Stomach (tissue), 8 donors: ENCODE measurements at regions not wholly inside any gene's neighbourhood (a gene's known extent, or its start where the extent isn't known, plus 50 kb on each side); places are given as distances from the start of the nearest gene placed in this dataset.
"Not testable (repeated sequence)": the region's sequence is repeated elsewhere in the genome, so short reads cannot be mapped to it uniquely, and the experiment has no call there.

Experiments used
- DNase-seq, 2 donors: peaks; one replicate each; pipeline versions ENCODE4 v3.0.0 to v3.0.0-alpha.2; 2013 to 2019
- H3K27ac ChIP-seq, 5 donors: fragments of 200-600 bp in 4 of 5; sonication (generic) in 4 of 5; one replicate each; pipeline ENCODE4 v1.5.1; 2013 to 2019; ENCODE audit warnings: mild to moderate bottlenecking in 1 of 5, moderate library complexity in 1 of 5
- H3K27me3 ChIP-seq, 3 donors: fragments of 200-600 bp; sonication (generic); one replicate each; pipeline ENCODE4 v1.5.1; 2017 to 2019; ENCODE audit warnings: mixed run types in 1 of 3
- H3K36me3 ChIP-seq, 4 donors: fragments of 200-600 bp; sonication (generic); 1 replicate in 3 of 4; 2 replicates in 1 of 4; pipeline ENCODE4 v1.5.1; 2016 to 2019
- H3K4me1 ChIP-seq, 4 donors: fragments of 200-600 bp; sonication (generic); one replicate each; pipeline ENCODE4 v1.5.1; 2016 to 2019
- H3K4me3 ChIP-seq, 4 donors: fragments of 200-600 bp; sonication (generic) in 3 of 4; one replicate each; pipeline ENCODE4 v1.5.1; 2016 to 2019; ENCODE audit warnings: mild to moderate bottlenecking in 1 of 4
- H3K9me3 ChIP-seq, 4 donors: fragments of 200-600 bp; sonication (generic); one replicate each; pipeline ENCODE4 v1.5.1; 2016 to 2019
- EP300 ChIP-seq: sonication (generic); formaldehyde crosslinking; IDR thresholded peaks from one replicate; pipeline ENCODE4 v1.6.1; 2017; ENCODE audit warnings: antibody characterized with exemption
- POLR2A ChIP-seq, 4 donors: fragments of 450-650 bp; IDR thresholded peaks; one replicate each; pipeline ENCODE4 v1.6.1; 2016; ENCODE audit warnings: antibody characterized with exemption in 4 of 4, control low read depth in 2 of 4, mild to moderate bottlenecking in 1 of 4, moderate library complexity in 1 of 4
- POLR2AphosphoS5 ChIP-seq, 3 donors: sonication (generic); formaldehyde crosslinking; IDR thresholded peaks; one replicate each; pipeline ENCODE4 v1.6.1; 2016; ENCODE audit warnings: antibody characterized with exemption in 3 of 3
- whole genome bisulfite sequencing, 5 donors: extraction: QIAGEN DNeasy Blood & Tissue Kit in 3 of 5; methylation state at CpG; one replicate each; pipeline versions ENCODE4 v1.1.5 to v1.1.7; 2013 to 2018; 5-methylcytosine and 5-hydroxymethylcytosine counted together
- intact Hi-C: fragments of 100-400 bp; cut with DNase I; formaldehyde crosslinking; loops from one replicate; pipeline ENCODE4 v1.15.1; 2023; ENCODE audit warnings: low total_unique reads
- TF ChIP-seq, protein P1 (sequence below), 7 experiments: fragments of 450-650 bp in 4 of 7; fragments of 200-600 bp in 3 of 7; sonication (generic) in 3 of 7; IDR thresholded peaks; one replicate each; pipeline ENCODE4 v1.5.1; 2016 to 2019; ENCODE audit warnings: antibody characterized with exemption in 7 of 7, control low read depth in 2 of 7, mild to moderate bottlenecking in 1 of 7
- donor health status: healthy with polysubstance abuse.
- donor health status: Bipolar disorder and iron deficiency.
- donor health status: healthy.

DNA sequence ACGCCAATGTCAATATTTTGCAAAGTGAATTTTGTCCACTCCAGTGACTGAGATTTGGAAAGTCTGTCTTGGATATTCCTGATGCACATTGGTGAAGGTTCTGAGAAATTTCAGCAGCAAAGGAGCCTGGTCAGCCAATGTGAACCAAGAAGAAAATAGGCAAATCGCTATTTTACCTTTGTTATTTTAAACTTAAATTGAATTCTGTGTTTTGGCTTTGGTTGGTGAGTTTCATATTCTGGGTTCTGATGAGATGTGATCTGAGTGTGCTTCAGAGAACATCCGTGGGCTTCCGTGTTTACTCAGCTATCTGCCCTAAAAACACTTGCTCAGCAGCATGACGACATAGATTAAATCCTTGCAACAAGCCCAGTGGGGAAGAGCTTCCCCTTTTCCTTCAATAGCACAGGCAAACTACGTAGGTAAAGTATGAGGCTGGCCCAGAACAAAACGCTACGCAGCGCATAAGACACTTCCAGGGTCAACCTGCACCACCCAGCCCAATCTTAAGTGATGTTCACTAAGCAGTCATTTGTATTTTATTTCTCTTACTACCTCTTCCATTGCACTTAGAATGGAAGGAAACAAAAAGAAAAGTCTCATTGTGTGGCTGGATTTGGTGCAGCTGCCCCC, 176.4 kb upstream of the KAZN start:
- Histone ChIP-seq H3K36me3 (no peaks in the 10 kb centered on the region), H3K27ac (no peak overlapping the region), H3K4me1 (no peaks in the 10 kb centered on the region), H3K9me3 (no peaks in the 10 kb centered on the region), H3K4me3 (no peak overlapping the region), H3K27me3 (peaks cover 0 to 6% (median 0%) of the 10 kb centered on the region in 3 donors)
- peak in 1 of 2 donors; percentile 19 for DNase-seq
- 73 to 85% (median 77%) methylated on average over 9 of the region's 9 CpGs for WGBS, 5 donors
- intact Hi-C loops, result no loop called here
- TF ChIP-seq POLR2A (IDR thresholded peaks at IDR 0.05) (no peak), POLR2AphosphoS5 (IDR thresholded peaks at IDR 0.05) (no peak), EP300 (no peak)
- TF ChIP-seq, protein P1, sequence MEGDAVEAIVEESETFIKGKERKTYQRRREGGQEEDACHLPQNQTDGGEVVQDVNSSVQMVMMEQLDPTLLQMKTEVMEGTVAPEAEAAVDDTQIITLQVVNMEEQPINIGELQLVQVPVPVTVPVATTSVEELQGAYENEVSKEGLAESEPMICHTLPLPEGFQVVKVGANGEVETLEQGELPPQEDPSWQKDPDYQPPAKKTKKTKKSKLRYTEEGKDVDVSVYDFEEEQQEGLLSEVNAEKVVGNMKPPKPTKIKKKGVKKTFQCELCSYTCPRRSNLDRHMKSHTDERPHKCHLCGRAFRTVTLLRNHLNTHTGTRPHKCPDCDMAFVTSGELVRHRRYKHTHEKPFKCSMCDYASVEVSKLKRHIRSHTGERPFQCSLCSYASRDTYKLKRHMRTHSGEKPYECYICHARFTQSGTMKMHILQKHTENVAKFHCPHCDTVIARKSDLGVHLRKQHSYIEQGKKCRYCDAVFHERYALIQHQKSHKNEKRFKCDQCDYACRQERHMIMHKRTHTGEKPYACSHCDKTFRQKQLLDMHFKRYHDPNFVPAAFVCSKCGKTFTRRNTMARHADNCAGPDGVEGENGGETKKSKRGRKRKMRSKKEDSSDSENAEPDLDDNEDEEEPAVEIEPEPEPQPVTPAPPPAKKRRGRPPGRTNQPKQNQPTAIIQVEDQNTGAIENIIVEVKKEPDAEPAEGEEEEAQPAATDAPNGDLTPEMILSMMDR (IDR thresholded peaks at IDR 0.05), result no peak

DNA sequence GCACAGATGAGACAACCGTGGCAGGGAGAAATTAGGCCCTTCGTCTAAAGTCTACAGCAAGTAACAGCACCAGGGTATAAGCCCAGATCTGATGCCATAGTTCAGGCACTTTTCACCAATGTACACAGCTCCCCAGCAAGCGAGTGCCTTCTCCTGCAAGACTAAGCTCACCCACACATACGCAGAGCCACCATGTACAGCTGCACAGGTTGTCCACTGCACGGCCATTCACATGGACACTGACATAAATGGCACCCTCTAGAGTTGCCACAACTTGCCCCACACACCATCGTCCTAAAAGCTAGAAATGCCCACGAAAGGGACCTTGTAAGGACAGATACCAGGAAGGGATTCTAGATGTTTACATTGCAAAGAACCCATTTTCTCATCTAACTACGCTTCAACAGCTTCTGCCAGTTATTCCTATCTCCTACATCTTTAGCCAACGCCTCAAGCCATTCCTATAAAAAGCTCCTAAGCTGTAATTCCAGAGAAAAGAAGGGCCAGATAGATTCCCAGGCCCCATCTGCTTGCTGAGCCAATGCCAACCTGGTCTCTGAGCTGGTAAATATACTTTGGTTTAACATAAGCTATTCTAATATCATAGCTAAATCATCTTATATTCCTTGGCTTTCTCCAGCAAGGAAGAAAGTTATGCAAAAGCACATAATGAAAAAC, 174.0 kb upstream of the KAZN start:
- WGBS, 5 donors, result 81 to 87% (median 85%) methylated on average over 9 of the region's 9 CpGs

DNA sequence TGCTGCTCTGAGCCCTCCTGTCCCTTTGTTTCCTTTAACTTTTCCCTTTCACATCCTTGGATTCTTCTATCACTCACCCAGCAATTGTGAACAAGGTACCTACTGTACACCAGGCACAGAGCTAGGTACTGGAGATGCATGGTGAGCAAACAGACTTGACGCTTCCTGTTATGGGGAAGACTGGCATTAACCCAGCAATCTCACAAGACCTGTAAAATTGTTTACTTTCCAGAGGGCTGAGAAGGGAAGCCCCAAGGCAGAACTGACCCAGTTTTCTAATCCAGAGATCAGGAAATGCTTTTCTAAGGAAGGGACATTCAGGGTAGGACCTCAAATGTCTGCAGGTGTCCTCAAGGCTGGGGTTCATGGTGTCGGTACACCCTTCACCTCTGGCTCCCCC, 171.6 kb upstream of the KAZN start:
- no peak overlapping the region for H3K4me3 ChIP-seq
- peaks cover 0 to 6% (median 0%) of the 10 kb centered on the region in 3 donors for H3K27me3 ChIP-seq
- 71 to 79% (median 75%) methylated on average over 2 of the region's 2 CpGs for WGBS, 5 donors
- H3K27ac ChIP-seq, result no peak overlapping the region
- intact Hi-C loops, result no loop called here
- H3K4me1 ChIP-seq, result no peaks in the 10 kb centered on the region
- no peaks in the 10 kb centered on the region for H3K36me3 ChIP-seq
- TF ChIP-seq POLR2A (IDR thresholded peaks at IDR 0.05), result no peak
- no peak for TF ChIP-seq POLR2AphosphoS5 (IDR thresholded peaks at IDR 0.05)
- no peak for TF ChIP-seq EP300
- TF ChIP-seq, protein P1 (IDR thresholded peaks at IDR 0.05), result no peak
- no peaks in the 10 kb centered on the region for H3K9me3 ChIP-seq
- no peak for DNase-seq

More for the DNA sequence above, 174.0 kb upstream of the KAZN start:
- no peak for TF ChIP-seq POLR2A (IDR thresholded peaks at IDR 0.05)
- no peak for TF ChIP-seq EP300
- TF ChIP-seq, protein P1 (IDR thresholded peaks at IDR 0.05), result no peak
- TF ChIP-seq POLR2AphosphoS5 (IDR thresholded peaks at IDR 0.05), result no peak
- Histone ChIP-seq H3K4me1 (no peaks in the 10 kb centered on the region), H3K27ac (no peak overlapping the region), H3K9me3 (no peaks in the 10 kb centered on the region), H3K27me3 (peaks cover 0 to 6% (median 0%) of the 10 kb centered on the region in 3 donors), H3K4me3 (no peak overlapping the region), H3K36me3 (no peaks in the 10 kb centered on the region)
- intact Hi-C loops, result no loop called here
- DNase-seq, result no peak

DNA sequence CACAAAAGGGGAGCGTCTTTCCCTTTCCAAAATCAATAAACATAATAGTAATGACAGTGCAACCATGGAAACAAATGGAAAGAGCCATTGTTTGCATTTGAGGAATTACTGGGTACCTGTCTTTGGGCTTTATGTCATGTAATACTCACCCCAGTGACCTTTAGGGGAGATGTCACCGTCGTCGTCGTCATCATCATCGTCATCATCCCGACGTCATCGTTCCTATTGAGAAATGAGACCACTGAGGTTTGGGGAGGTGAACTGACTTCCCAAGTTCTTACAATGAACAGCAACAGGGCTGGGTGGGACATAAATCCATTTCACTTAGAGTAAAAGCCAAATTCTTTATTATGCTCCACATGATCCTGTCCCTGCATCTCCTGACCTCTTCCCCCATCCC, 168.9 kb upstream of the KAZN start:
- 84 to 93% (median 88%) methylated on average over 9 of the region's 9 CpGs for WGBS, 5 donors
- Histone ChIP-seq H3K36me3 (no peaks in the 10 kb centered on the region), H3K27ac (no peak overlapping the region), H3K9me3 (no peaks in the 10 kb centered on the region), H3K4me1 (no peaks in the 10 kb centered on the region), H3K27me3 (no peaks in the 10 kb centered on the region), H3K4me3 (no peak overlapping the region)
- DNase-seq, result no peak
- TF ChIP-seq POLR2A (IDR thresholded peaks at IDR 0.05) (no peak), POLR2AphosphoS5 (IDR thresholded peaks at IDR 0.05) (no peak), EP300 (no peak)
- TF ChIP-seq, protein P1 (IDR thresholded peaks at IDR 0.05), result no peak
- intact Hi-C loops, result no loop called here

DNA sequence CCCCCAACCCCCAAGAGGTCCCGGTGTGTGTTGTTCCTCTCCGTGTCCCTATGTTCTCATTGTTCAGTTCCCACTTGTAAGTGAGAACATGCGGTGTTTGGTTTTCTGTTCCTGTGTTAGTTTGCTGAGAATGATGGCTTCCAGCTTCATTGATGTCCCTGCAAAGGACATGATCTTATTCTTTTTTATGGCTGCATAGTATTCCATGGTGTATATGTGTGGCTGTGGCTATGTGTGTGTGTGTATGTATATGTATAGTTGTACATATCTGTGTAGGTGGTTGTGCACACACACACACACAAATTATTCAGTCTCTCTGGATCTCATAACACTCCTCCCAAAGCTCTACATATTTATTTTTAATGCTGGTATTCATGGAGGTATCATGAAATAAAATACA, 165.8 kb upstream of the KAZN start:
- intact Hi-C loops, H3K4me3 ChIP-seq, H3K9me3 ChIP-seq, H3K27me3 ChIP-seq, H3K4me1 ChIP-seq, H3K27ac ChIP-seq, H3K36me3 ChIP-seq, DNase-seq: not testable (repeated sequence)
- 67 to 99% (median 95%) methylated on average over 3 of the region's 3 CpGs for WGBS, 5 donors
